ENCODE measurements at regions not wholly inside any gene's neighbourhood (a gene's known extent, or its start where the extent isn't known, plus 50 kb on each side); places are given as distances from the start of the nearest gene placed in this dataset.

- TF ChIP-seq EZH2 (IDR thresholded peaks at IDR 0.05; ENCODE audit: borderline replicate concordance, low read length) (no peak), CTCF (IDR thresholded peaks at IDR 0.05; ENCODE audit: low read length) (no peak)
These were observed 465.9 kb upstream of the CELF2 start for GRCh38 chr10:10551596-10552301.
